ENCODE measurements at regions not wholly inside any gene's neighbourhood (a gene's known extent, or its start where the extent isn't known, plus 50 kb on each side); places are given as distances from the start of the nearest gene placed in this dataset.

DNA sequence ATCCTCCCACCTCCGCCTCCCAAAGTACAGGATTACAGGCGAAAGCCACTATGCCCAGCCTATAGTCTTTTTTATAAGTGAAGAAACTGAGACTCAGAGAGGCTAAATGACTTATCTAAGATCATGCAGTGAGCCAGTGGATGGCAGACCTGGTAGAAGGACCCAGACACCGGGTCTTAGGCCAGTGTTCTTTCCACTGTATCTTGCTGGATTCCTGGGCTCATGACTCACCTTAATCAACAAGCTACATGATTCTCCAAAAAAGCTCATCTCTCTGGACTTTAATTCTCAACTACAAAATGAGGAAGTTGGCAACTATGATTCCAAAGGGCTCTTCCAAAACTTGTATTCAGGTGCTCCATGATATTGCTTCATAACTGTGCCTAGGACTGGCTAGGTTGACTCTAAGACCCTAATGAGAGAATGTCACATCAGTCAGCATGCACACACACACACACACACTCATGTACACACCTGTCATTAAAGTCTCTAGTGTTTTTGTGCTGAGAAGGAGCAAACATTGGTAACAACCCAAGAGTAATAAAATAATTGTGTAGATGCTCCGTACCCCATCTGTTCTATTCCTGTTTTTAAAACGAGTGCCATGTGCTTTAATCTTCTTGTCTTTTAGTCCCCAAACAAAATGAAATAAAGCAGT lies 89.7 kb upstream of the SLC4A7 start:
- TF ChIP-seq, protein P1, sequence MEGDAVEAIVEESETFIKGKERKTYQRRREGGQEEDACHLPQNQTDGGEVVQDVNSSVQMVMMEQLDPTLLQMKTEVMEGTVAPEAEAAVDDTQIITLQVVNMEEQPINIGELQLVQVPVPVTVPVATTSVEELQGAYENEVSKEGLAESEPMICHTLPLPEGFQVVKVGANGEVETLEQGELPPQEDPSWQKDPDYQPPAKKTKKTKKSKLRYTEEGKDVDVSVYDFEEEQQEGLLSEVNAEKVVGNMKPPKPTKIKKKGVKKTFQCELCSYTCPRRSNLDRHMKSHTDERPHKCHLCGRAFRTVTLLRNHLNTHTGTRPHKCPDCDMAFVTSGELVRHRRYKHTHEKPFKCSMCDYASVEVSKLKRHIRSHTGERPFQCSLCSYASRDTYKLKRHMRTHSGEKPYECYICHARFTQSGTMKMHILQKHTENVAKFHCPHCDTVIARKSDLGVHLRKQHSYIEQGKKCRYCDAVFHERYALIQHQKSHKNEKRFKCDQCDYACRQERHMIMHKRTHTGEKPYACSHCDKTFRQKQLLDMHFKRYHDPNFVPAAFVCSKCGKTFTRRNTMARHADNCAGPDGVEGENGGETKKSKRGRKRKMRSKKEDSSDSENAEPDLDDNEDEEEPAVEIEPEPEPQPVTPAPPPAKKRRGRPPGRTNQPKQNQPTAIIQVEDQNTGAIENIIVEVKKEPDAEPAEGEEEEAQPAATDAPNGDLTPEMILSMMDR (conservative IDR thresholded peaks at IDR 0.05; ENCODE audit: low read depth, low read length) = no peak
- Histone ChIP-seq H2AFZ (ENCODE audit: low read depth) (no peak overlapping the region), H3K36me3 (ENCODE audit: insufficient read depth) (no peaks in the 10 kb centered on the region), H3K4me1 (ENCODE audit: low read depth, poor library complexity, severe bottlenecking) (no peaks in the 10 kb centered on the region), H3K27me3 (ENCODE audit: insufficient read depth, low read depth) (no peaks in the 10 kb centered on the region), H3K79me2 (ENCODE audit: insufficient read depth, low read depth) (no peaks in the 10 kb centered on the region), H3K4me2 (no peak overlapping the region), H3K4me3 (IDR thresholded peaks at IDR 0.05; ENCODE audit: insufficient read depth, low read depth, low read length) (no peak overlapping the region), H3K9ac (no peak overlapping the region), H4K20me1 (ENCODE audit: insufficient read depth) (no peaks in the 10 kb centered on the region), H3K27ac (no peak overlapping the region)

DNA sequence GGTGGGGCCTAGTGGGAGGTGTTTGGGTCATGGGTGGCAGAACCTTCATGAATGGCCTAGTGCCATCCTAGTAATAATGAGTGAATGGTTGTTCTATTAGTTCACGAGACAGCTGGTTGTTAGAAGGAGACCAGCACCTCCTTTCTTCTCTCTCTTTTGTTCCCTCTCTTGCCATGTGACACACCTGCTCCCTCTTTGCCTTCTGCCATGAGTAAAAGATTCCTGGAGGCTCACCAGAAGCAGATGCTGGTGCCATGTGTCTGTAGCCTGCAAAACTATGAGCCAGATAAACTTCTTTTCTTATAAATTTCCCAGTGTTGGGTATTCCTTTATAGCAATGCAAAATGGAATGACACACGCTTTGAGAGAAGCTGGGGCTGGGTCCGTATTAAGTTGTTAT lies 89.0 kb upstream of the SLC4A7 start:
- no peaks in the 10 kb centered on the region for H3K36me3 ChIP-seq (ENCODE audit: insufficient read depth)

DNA sequence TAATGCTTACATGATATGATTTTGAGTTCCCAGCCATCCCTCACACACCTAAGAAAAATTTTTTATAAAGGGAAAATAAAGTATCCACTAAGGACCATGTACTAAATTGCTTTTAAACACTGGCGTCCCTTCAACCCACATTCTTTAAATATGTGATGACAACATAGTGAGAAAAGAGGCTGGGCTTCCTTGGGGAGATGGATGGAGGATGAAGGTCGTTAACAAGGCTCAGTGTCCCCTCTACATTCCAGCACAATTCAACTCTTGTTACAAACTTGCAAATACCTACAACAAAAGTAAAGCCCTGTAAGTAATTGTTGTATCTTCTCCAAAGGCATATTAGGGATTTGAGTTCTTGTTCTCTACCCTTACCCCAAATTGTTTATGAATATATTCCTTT lies 87.2 kb upstream of the SLC4A7 start:
- Histone ChIP-seq H3K4me1 (ENCODE audit: low read depth, poor library complexity, severe bottlenecking) (no peaks in the 10 kb centered on the region), H3K4me2 (no peak overlapping the region), H3K27me3 (ENCODE audit: insufficient read depth, low read depth) (no peaks in the 10 kb centered on the region), H3K9ac (no peak overlapping the region), H3K36me3 (ENCODE audit: insufficient read depth) (no peaks in the 10 kb centered on the region), H4K20me1 (ENCODE audit: insufficient read depth) (no peaks in the 10 kb centered on the region), H2AFZ (ENCODE audit: low read depth) (no peak overlapping the region), H3K27ac (no peak overlapping the region), H3K79me2 (ENCODE audit: insufficient read depth, low read depth) (no peaks in the 10 kb centered on the region), H3K4me3 (IDR thresholded peaks at IDR 0.05; ENCODE audit: insufficient read depth, low read depth, low read length) (no peak overlapping the region)
- TF ChIP-seq, protein P1 (conservative IDR thresholded peaks at IDR 0.05; ENCODE audit: low read depth, low read length) = no peak

More for the DNA sequence above, 89.0 kb upstream of the SLC4A7 start:
- Histone ChIP-seq H3K4me2 (no peak overlapping the region), H3K9ac (no peak overlapping the region), H2AFZ (ENCODE audit: low read depth) (no peak overlapping the region), H3K4me3 (IDR thresholded peaks at IDR 0.05; ENCODE audit: insufficient read depth, low read depth, low read length) (no peak overlapping the region), H3K4me1 (ENCODE audit: low read depth, poor library complexity, severe bottlenecking) (no peaks in the 10 kb centered on the region), H3K27ac (no peak overlapping the region), H4K20me1 (ENCODE audit: insufficient read depth) (no peaks in the 10 kb centered on the region), H3K27me3 (ENCODE audit: insufficient read depth, low read depth) (no peaks in the 10 kb centered on the region), H3K79me2 (ENCODE audit: insufficient read depth, low read depth) (no peaks in the 10 kb centered on the region)
- TF ChIP-seq, protein P1 (conservative IDR thresholded peaks at IDR 0.05; ENCODE audit: low read depth, low read length) = no peak

DNA sequence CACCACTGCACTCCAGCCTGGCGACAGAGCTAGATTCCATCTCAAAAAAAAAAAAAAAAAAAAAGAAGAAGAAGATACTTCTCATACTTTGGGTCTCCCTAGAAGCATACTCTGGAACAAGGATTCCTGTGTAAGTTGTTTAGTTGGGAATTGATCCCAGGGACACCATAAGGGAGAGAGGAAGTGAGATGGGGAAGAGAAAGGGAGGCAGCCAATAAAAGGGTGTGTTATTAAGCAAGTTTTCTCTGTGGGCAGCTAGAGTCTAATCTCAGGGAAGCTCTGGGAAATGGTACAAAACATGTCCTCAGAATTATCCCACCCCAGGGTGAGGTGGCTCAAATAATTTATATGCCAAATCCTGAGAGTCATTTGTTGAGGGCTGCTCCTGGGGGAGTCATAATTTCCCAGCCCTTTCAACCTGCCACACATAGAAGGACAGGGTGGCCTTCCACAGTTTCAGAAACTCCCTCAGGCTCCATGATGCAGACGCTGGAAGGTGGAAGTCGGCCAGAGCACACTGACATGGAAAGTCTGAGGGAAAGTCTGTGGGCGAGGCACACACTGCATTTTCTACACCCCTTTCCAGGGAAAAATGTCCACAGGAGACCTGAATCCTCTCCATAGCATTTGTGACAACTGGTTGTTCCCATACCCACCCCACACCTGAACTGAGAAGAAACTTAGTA lies 86.4 kb upstream of the SLC4A7 start:
- Histone ChIP-seq H3K4me2 (no peak overlapping the region), H3K36me3 (ENCODE audit: insufficient read depth) (no peaks in the 10 kb centered on the region), H3K4me1 (ENCODE audit: low read depth, poor library complexity, severe bottlenecking) (no peaks in the 10 kb centered on the region), H3K79me2 (ENCODE audit: insufficient read depth, low read depth) (no peaks in the 10 kb centered on the region), H3K4me3 (IDR thresholded peaks at IDR 0.05; ENCODE audit: insufficient read depth, low read depth, low read length) (no peak overlapping the region), H2AFZ (ENCODE audit: low read depth) (no peak overlapping the region), H3K27ac (no peak overlapping the region), H3K9ac (no peak overlapping the region), H3K27me3 (ENCODE audit: insufficient read depth, low read depth) (no peaks in the 10 kb centered on the region), H4K20me1 (ENCODE audit: insufficient read depth) (no peaks in the 10 kb centered on the region)
- TF ChIP-seq, protein P1 (conservative IDR thresholded peaks at IDR 0.05; ENCODE audit: low read depth, low read length) = no peak

All from KMS-11 (cell line).